ENCODE measurements at regions not wholly inside any gene's neighbourhood (a gene's known extent, or its start where the extent isn't known, plus 50 kb on each side); places are given as distances from the start of the nearest gene placed in this dataset.

DNA sequence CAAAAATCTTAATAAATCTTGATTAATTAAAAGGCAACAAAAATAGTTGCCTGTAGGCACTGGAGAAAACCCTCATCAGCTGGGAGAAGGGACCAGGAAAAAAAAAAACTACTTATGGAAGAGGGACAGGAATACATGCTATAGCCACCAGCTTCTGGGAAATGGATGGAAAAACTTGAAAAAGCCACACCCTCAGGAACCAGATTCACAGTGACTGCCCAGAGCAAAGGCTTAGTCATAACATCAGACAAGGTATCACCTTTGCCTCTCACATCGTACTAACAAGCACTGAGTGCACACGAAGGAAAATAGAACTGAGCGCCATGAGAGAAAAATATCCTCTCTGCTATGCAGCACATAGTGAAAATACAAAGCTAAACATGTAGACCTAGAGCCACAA, 116.9 kb upstream of the GYPC start:
- TF ChIP-seq POLR2A (IDR thresholded peaks at IDR 0.05) = no peak
- TF ChIP-seq, protein P1, sequence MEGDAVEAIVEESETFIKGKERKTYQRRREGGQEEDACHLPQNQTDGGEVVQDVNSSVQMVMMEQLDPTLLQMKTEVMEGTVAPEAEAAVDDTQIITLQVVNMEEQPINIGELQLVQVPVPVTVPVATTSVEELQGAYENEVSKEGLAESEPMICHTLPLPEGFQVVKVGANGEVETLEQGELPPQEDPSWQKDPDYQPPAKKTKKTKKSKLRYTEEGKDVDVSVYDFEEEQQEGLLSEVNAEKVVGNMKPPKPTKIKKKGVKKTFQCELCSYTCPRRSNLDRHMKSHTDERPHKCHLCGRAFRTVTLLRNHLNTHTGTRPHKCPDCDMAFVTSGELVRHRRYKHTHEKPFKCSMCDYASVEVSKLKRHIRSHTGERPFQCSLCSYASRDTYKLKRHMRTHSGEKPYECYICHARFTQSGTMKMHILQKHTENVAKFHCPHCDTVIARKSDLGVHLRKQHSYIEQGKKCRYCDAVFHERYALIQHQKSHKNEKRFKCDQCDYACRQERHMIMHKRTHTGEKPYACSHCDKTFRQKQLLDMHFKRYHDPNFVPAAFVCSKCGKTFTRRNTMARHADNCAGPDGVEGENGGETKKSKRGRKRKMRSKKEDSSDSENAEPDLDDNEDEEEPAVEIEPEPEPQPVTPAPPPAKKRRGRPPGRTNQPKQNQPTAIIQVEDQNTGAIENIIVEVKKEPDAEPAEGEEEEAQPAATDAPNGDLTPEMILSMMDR (IDR thresholded peaks at IDR 0.05 in 8 of 11, conservative IDR thresholded peaks at IDR 0.05 in 3 of 11) = no peak
- TF ChIP-seq POLR2AphosphoS5 (IDR thresholded peaks at IDR 0.05) = no peak
- H3K9me3 ChIP-seq = peaks cover 4 to 31% (median 26%) of the 10 kb centered on the region in 8 donors
- DNase-seq = no peak
- WGBS, 5 donors = 91 to 97% (median 93%) methylated on average over 3 of the region's 3 CpGs
- H3K27me3 ChIP-seq (replicated peaks in 1 of 7) = peaks cover 0 to 5% (median 0%) of the 10 kb centered on the region in 7 donors
- H3K27ac ChIP-seq = no peak overlapping the region
- no peak overlapping the region for H3K4me3 ChIP-seq
- intact Hi-C loops (cut with DNase I; ENCODE audit: low total_unique reads) = no loop called here
- peaks cover 0 to 6% (median 0%) of the 10 kb centered on the region in 6 donors for H3K4me1 ChIP-seq
- H3K36me3 ChIP-seq = no peaks in the 10 kb centered on the region

DNA sequence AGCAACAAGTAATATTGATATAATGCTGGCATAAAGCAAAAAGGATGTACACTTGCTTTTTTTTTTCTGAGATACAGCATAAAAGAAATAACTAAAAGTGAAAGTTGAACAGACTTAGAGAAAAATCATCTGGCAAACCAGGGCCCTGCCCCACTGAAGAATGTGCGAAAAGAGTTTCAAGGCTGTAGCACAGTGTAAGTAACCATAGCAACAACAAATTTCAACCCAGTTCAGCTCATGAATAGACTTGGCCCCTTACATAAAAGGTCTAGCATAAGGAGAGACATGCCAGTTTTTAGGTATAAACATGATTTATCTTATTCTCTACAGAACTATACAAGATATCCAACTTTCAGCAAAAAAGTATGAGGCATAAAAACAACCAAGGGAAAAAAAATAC, 113.7 kb upstream of the GYPC start:
- H3K4me1 ChIP-seq = no peaks in the 10 kb centered on the region
- peaks cover 0 to 5% (median 0%) of the 10 kb centered on the region in 7 donors for H3K27me3 ChIP-seq (replicated peaks in 1 of 7)
- H3K9me3 ChIP-seq = peaks cover 4 to 34% (median 26%) of the 10 kb centered on the region in 8 donors
- H3K4me3 ChIP-seq = no peak overlapping the region
- WGBS, 5 donors = 84 to 98% (median 89%) methylated on average over 1 of the region's 1 CpG
- DNase-seq = no peak
- no peaks in the 10 kb centered on the region for H3K36me3 ChIP-seq
- TF ChIP-seq POLR2AphosphoS5 (IDR thresholded peaks at IDR 0.05) (no peak), POLR2A (IDR thresholded peaks at IDR 0.05) (no peak)
- TF ChIP-seq, protein P1 (IDR thresholded peaks at IDR 0.05 in 8 of 11, conservative IDR thresholded peaks at IDR 0.05 in 3 of 11) = no peak
- intact Hi-C loops (cut with DNase I; ENCODE audit: low total_unique reads) = no loop called here
- H3K27ac ChIP-seq = no peak overlapping the region

DNA sequence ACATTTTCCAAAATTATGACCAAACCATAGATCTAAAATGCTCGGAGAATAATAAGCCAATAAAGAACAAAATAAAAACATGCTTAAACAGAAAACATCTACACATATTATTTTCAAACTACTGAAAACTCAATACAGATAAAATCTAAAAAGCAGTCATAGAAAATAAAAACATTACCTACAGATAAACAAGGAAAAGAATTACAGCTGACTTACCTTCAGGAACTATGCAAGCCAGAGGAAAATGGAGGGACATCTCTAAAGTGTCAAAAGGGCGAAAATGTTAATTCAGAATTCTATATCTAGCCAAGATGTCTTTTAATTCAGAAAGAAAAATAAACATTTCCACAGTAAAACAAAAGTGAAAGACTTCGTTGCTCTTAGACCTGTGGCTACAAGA, 112.9 kb upstream of the GYPC start:
- no peaks in the 10 kb centered on the region for H3K4me1 ChIP-seq
- peaks cover 4 to 34% (median 26%) of the 10 kb centered on the region in 8 donors for H3K9me3 ChIP-seq
- no peak for TF ChIP-seq POLR2AphosphoS5 (IDR thresholded peaks at IDR 0.05)
- TF ChIP-seq, protein P1 (IDR thresholded peaks at IDR 0.05 in 8 of 11, conservative IDR thresholded peaks at IDR 0.05 in 3 of 11) = no peak
- TF ChIP-seq POLR2A (IDR thresholded peaks at IDR 0.05) = no peak
- H3K36me3 ChIP-seq = no peaks in the 10 kb centered on the region
- no peak for DNase-seq
- WGBS, 5 donors = 70 to 87% (median 83%) methylated on average over 3 of the region's 3 CpGs
- H3K4me3 ChIP-seq = no peak overlapping the region
- peaks cover 0 to 5% (median 0%) of the 10 kb centered on the region in 7 donors for H3K27me3 ChIP-seq (replicated peaks in 1 of 7)
- no peak overlapping the region for H3K27ac ChIP-seq
- intact Hi-C loops (cut with DNase I; ENCODE audit: low total_unique reads) = no loop called here

DNA sequence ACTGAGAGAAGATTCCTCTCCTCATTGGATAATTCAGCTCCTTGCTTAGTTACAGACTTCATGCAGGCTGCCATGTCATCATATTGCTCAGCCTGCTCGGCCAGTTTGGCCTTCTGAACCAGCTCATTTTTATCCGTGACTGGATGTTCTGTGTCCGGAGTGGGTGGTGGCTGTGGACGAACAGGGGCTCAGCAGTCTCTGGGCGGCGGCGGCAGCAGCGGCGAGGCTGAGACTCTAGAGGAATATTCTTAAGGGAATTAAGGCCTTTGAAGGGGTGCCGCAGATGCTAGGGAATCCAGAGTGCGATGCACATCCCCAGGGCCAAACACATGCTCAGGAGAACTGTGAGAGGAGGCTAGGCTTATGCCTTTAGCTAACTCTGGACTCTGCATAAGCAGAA, 97.9 kb upstream of the GYPC start:
- no peak for TF ChIP-seq POLR2A (IDR thresholded peaks at IDR 0.05)
- TF ChIP-seq, protein P1 (IDR thresholded peaks at IDR 0.05 in 8 of 11, conservative IDR thresholded peaks at IDR 0.05 in 3 of 11) = no peak
- TF ChIP-seq POLR2AphosphoS5 (IDR thresholded peaks at IDR 0.05) = no peak
- 92 to 97% (median 95%) methylated on average over 11 of the region's 11 CpGs for WGBS, 5 donors
- Histone ChIP-seq H3K27ac (no peak overlapping the region), H3K4me3 (no peak overlapping the region), H3K36me3 (no peaks in the 10 kb centered on the region), H3K9me3 (peaks cover 0 to 6% (median 0%) of the 10 kb centered on the region in 8 donors), H3K27me3 (replicated peaks in 1 of 7) (no peaks in the 10 kb centered on the region), H3K4me1 (no peaks in the 10 kb centered on the region)
- intact Hi-C loops (cut with DNase I; ENCODE audit: low total_unique reads) = no loop called here
- no peak for DNase-seq

All from spleen (tissue), 11 donors.